ENCODE measurements at regions not wholly inside any gene's neighbourhood (a gene's known extent, or its start where the extent isn't known, plus 50 kb on each side); places are given as distances from the start of the nearest gene placed in this dataset.

DNA sequence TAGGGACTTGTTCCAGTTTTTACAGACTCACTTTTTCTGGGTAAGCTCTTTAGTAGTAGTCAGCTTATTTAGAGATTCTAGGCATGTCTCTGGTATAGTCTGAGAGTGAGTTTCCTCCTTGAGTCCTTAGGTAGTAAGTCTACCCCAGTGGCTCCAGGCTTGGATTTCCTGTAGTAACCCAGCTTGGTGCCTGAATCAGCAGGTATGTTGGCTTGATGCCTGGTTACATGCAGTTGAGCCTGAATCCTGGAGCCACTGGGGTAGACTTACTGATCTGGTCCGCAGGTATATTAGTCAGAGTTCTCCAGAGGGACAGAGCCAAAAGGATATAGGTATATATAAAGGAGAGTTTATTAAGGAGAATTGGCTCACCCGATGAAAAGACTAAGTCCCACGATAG, 85.8 kb upstream of the RBMS3 start:
- DNase-seq, result no peak

DNA sequence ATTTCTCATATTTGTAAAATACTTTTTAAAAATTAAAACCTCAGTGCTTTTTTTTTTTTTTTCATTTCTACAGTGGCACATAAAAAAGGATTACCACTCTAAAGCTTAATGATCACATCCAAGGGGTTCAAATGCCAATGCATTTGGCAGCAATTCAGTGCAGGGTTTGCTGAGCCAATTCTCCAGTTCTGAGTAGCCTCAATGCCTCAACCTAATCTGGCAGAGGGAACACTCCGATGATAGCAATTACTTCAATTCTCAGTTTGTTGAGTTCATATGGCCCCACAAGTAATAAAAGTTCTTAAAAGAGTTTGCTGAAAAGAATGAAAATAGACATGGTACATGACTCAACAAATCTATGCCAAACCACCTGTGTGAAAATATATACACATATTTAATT, 79.3 kb upstream of the RBMS3 start:
- DNase-seq, result no peak

DNA sequence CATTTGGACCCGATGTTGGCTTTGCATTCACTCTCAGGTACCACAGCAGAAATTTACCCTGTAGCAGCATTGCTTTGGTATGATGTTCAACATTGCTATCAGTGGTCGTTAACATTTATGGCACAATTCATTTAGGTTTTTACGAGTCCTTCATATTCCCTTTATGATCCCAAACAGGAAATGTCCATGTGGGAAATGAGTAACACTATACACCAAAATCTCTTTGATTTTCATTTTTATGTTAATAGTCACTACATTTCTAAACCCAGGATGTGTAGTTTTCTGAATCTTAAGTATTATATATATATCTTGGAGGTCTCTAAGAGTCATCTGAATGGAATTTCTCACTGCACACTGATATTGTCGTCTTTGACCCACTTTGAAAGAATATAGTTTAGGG, 78.5 kb upstream of the RBMS3 start:
- no peak for DNase-seq

DNA sequence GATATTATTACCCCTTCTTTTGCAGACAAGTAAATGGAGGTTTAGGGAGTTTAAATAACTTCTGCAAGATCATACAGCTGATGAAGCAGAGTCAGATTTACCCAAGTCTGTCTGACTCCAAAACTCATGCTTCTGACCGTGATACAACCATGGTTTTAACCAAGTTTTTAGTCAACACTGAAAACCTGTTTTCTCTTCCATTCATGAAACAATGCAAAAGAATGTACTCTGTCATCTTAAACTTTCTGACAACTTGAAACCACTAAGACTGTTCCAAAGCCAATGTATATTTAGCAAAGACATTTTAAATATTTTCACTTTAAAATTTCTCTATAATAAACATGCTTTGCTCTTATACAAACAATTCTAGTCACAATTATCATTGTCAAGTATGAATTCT, 77.0 kb upstream of the RBMS3 start:
- DNase-seq, result no peak

DNA sequence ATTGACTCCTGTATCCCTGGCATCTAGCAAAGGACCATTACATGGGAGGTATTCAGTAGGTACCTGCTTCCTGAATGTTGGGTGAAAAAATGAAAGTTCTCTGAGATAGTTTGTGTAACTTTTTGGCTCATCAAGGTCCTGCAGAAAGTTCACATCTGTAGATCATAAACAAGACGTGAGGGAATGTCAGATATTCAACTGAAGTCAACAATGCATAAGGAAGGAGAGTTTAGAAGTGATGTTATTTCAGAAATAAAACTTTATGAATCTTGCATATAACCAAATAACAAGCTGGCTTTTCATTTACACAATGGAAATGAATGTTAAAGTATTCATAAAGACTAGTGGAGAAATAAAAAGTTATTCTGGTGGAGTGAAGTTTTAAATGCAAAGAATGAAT, 73.4 kb upstream of the RBMS3 start:
- no peak for DNase-seq

DNA sequence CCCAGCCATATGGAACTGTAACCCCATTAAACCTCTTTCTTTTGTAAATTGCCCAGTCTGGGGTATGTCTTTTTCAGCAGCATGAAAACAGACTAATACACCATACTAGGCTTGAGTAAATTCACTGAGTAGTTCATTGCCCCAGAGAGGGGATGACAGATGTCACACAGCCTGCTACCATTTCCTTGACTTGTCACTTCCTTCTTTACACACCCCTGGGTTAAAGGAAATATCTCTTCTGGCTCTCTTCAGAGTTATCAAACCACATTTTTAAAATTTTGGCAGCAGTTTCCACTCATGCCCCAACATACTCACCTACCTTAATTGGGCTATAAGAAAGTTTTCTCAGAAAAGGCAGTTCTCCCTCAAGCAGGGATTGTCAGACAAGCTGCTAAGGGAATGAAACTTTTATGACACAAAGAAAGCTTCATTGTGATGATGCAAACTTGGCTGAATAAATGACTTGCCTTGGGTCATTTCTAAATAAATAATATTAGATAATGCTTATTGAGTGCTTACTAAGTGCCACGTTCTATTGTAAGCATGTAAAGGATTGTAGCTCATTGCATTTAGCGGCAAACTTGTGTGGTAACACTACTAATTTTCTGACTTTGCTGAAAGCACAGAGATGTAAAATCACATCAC, 68.0 kb upstream of the RBMS3 start:
- no peak for DNase-seq

DNA sequence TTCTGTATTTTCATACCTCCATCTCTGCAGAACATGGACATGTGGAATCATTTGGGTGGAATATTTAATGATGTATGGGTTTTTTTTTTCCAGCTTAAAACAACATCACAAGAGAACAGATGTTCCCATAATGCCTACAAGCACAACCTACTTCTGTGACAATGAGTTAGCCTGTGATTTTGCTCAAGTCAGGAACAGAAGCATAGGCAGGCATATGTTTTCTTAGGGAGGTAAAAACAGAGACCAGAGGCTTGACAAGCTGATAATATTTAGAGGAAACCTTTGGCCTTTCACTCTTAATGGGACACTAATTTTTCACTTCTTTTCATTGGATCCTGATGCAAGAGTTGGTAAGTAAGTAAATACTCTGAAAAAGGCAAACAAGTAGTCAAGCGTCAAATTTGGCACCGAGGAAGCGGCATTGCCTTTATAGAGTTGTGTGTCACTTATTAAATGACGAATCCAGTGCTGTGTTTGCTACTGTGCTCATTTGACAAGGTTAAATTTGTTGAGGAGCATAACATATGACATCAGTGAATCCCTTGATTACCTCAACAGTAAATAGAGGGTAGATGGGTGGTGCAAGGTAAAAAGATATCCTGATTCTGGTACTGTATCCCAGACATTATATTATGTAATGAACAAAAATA, 66.7 kb upstream of the RBMS3 start:
- DNase-seq, result no peak

DNA sequence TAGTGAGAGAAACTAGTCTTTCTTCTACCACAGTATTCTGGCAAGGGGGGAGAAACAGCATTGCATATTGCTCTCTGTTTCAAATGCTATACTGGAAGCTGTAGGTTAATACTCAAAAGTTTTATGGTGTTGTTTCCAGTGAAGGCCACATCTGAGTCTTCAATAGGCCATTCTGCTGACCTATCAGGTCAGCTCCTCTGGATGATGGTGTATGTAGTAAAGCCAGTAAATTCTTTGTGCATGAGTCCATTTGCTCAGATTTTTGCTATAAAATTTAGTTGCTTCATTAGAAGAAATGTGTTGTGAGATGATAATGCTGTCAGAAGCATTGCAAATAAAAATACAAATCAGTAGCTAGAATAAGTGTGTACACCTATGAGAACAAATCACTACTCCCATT, 64.9 kb upstream of the RBMS3 start:
- no peak for DNase-seq

DNA sequence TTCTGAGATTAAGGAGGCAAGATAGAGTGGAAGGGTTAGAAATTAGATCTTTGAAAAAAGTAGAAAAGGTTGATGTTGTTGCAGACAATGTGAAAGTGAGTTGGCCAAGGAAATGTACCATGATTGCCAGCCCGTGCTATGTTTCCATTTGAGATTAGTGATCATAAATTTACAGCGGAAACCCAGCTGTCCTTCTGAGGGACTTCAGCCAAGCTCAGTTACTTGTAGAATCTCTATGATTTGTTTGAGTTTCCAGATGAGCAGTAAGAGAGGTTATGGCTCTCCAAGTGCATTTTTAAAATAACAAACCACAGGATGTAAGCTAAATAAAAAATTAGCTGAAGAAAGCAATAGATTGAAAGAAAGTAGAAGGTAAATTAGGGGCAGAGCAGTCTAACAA, 54.2 kb upstream of the RBMS3 start:
- DNase-seq, result no peak

DNA sequence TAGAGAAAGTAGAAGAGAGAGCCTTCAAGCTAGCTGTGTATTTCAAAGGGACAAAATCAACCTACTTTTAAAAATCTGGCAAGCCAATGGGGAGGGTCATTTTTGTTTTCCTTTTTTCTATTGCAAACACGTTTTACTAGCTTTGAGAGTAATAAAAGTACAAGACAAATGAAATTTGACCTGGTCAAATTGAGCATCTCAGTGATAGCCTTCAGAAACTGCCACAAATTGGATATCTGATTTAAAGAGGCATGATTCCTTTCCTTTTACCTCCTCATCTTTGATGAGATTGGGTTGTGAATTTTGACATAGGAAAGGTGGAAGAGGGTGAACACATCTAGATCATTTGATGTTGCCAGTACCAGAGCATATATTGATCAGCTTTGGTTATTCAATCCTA, 53.6 kb upstream of the RBMS3 start:
- DNase-seq, result no peak
